Hematopoietic multipotent progenitor cell treated with erythropoietin and hydrocortisone succinate and interleukin-3 and kit ligand, for 17 days (in vitro differentiated cells): ENCODE measurements at regions not wholly inside any gene's neighbourhood (a gene's known extent, or its start where the extent isn't known, plus 50 kb on each side); places are given as distances from the start of the nearest gene placed in this dataset.

Experiments used
- DNase-seq: peaks from one replicate; pipeline ENCODE4 v3.0.0-alpha.2; 2015; ENCODE audit warnings: low spot score

- DNase-seq = no peak
Measured at GRCh38 chr3:127483902-127484591, 106.5 kb downstream of the TPRA1 start.

GRCh38 chr3:127483005-127483641 lies 107.4 kb downstream of the TPRA1 start:
- DNase-seq = no peak

GRCh38 chr3:127482216-127483004 lies 108.1 kb downstream of the TPRA1 start:
- DNase-seq = no peak

GRCh38 chr3:127480196-127480954 lies 110.2 kb downstream of the TPRA1 start:
- peak; percentile 6 for DNase-seq

- no peak for DNase-seq
Measured at GRCh38 chr3:127479449-127479848, 111.1 kb downstream of the TPRA1 start.

GRCh38 chr3:127478922-127479321 lies 111.6 kb downstream of the TPRA1 start:
- DNase-seq = no peak

- no peak for DNase-seq
Measured at GRCh38 chr3:127477396-127477795, 113.1 kb downstream of the TPRA1 start.

GRCh38 chr3:127476936-127477335 lies 113.6 kb downstream of the TPRA1 start:
- no peak for DNase-seq

- DNase-seq = peak; percentile 41
Measured at GRCh38 chr3:127475975-127476705, 114.4 kb downstream of the TPRA1 start.

- no peak for DNase-seq
Measured at GRCh38 chr3:127475391-127475790, 115.1 kb downstream of the TPRA1 start.

GRCh38 chr3:127473244-127474024 lies 117.1 kb downstream of the TPRA1 start:
- no peak for DNase-seq

GRCh38 chr3:127472506-127472905 lies 118.0 kb downstream of the TPRA1 start:
- no peak for DNase-seq

- no peak for DNase-seq
Measured at GRCh38 chr3:127471142-127471541, 119.4 kb downstream of the TPRA1 start.

GRCh38 chr3:127469760-127470159 lies 120.8 kb downstream of the TPRA1 start:
- no peak for DNase-seq

GRCh38 chr3:127467391-127467790 lies 123.1 kb downstream of the TPRA1 start:
- DNase-seq = no peak

- no peak for DNase-seq
Measured at GRCh38 chr3:127464642-127465041, 125.9 kb downstream of the TPRA1 start.

GRCh38 chr3:127462111-127462655 lies 128.3 kb downstream of the TPRA1 start:
- DNase-seq = no peak

GRCh38 chr3:127461286-127461910 lies 129.1 kb downstream of the TPRA1 start:
- no peak for DNase-seq

- DNase-seq = no peak
Measured at GRCh38 chr3:127459891-127460290, 130.6 kb downstream of the TPRA1 start.
